ENCODE measurements at regions not wholly inside any gene's neighbourhood (a gene's known extent, or its start where the extent isn't known, plus 50 kb on each side); places are given as distances from the start of the nearest gene placed in this dataset.

DNA sequence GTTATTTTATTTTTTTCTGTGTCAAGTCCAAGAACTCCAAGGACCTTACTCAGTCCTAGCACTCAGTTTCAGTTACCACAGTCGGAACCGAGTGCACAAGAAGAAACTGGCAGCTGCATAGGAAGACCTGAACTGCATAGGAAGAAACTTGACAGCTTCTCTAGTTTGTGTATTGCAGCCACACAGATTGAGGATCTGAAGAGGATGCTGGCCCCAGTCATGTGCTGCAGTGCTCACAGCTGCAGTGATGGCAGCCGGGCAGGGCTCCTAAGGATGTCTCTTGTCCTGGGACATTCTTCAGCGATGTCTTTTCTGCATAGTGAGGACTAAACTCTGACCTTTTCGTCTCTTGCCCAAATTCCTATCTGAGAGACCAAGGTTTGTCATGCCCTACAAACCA lies 261.2 kb downstream of the STIM2 start:
- no peak for DNase-seq (ENCODE audit: low read depth)

DNA sequence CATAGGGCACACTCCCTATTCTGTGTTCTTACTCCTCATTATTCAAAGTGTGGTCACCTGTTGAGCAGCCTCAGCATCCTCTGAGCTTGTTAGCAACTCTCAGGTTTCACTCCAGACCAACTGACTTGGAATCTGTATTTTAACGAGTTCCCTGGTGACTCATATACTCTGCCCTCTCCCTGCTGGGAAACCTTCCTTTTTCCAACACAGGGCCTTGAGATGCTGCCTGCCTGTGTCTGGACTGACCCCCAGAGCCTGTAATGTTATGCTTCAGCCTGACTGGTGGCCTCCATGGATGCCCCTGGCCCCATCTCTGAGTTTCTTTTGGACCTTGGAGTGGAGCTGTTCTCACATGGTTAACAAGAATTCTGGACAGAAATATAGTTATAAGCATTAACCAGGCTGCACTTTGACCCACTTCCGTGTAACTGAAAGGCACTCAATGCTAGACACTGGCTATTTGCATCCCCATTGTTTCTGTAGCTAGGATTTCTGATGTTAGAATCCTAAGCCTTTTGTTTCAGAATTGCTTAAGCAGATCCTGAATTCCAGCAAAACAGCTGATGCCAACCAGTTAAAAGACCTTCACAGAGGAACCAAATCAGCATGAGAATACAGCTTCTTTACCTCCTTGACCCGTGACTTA lies 262.6 kb downstream of the STIM2 start:
- DNase-seq (ENCODE audit: low read depth): peak; percentile 12

DNA sequence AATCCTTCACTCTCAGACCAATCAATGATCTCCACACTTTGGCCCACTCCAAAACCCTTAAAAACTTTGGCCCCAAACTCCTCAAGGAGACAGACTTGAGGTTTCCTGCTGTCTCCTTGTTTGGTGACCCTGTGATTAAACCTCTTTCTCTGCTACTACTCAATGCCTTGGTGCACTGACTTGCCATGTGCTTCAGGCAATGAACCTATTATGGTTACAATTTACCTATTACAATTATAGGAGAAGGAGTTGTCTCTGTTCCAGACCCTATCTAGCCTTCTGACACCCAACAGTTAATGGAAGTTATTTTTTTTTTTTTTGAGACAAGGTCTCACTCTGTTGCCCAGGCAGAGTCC lies 263.1 kb downstream of the STIM2 start:
- no peak for DNase-seq (ENCODE audit: low read depth)

GRCh38 chr4:27126895-27127294 lies 266.3 kb downstream of the STIM2 start:
- DNase-seq (ENCODE audit: low read depth): peak; percentile 3

DNA sequence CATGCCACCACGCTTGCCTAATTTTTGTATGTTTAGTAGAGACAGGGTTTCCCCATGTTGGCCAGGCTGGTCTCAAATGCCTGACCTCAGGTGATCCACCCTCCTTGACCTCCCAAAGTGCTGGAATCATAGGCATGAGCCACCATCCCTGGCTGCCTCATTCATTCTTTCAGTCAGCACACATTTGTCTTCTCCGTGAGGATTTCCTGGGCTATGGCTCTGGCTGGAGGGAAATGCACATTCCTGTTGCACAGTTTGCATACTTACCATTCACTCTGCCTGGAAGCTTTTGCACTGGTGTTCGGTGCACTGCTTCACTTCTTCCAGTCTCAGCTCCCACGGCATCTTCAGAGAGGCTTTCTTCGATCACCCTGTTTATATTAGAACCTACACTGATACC lies 267.8 kb downstream of the STIM2 start:
- DNase-seq (ENCODE audit: low read depth): no peak

DNA sequence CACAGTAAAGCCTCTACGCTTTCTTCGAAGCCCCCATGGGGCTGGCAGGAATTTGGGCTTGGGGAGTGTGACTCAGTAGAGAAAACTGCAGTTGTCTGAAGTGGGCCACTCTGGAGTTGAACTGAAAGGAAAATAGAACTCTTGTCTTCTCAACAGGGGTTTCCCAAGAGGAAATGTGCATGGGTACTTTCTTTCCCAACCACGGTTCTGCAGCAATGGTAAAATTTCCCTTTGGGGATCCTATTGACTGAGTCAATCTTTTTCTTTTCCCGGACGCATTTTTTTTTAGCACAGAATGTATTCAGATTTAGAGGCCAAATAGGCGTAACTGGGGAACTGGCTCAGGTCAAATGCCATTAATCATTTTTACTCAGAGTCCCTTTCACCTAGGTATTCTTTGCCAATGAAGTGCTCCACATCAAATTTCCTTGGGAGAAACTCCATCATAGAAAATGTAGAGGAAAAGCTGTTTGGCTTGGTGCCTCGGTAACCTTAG lies 269.3 kb downstream of the STIM2 start:
- no peak for DNase-seq (ENCODE audit: low read depth)

DNA sequence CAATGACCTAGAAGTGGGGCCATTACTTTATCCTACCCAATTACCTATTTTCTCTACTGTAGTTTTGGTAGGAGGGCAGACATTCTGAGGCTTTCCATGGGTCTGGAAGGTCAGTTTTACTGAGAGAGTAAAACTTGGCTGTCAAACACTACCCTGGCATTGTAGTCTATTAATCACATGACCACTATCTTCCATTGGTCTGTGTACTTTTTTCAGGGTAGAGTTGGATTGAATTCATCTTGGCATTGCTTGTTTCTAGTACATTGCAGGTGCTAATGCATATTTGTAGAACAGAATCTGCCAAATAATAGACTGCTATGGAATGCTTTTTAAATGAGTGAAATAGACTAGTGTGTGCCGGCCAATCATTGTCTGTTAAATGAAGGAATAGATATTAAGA lies 271.9 kb downstream of the STIM2 start:
- DNase-seq (ENCODE audit: low read depth): no peak

- DNase-seq (ENCODE audit: low read depth): no peak
Measured at GRCh38 chr4:27140486-27140885, 279.8 kb downstream of the STIM2 start.

GRCh38 chr4:27141530-27141929 lies 280.9 kb downstream of the STIM2 start:
- DNase-seq (ENCODE audit: low read depth): no peak

DNA sequence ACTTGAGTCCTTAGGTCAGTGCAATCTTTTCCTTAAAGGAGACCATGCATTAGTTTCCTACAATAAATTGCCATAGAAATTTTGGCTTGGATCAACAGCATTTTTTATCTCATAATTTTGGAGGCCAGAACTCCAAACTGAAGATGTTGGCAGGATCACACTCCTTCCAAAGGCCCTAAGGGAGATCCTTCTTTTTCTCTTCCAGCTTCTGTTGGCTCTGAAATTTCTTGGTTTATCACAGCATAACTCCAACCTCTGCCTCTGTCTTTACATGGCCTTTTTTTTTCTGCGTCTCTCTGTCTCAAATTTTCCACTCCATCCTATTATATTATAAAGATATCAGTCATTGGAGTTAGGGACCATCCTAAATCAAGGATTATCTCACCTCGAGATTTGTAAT lies 282.2 kb downstream of the STIM2 start:
- no peak for DNase-seq (ENCODE audit: low read depth)

- no peak for DNase-seq (ENCODE audit: low read depth)
Measured at GRCh38 chr4:27145597-27145996, 285.0 kb downstream of the STIM2 start.

DNA sequence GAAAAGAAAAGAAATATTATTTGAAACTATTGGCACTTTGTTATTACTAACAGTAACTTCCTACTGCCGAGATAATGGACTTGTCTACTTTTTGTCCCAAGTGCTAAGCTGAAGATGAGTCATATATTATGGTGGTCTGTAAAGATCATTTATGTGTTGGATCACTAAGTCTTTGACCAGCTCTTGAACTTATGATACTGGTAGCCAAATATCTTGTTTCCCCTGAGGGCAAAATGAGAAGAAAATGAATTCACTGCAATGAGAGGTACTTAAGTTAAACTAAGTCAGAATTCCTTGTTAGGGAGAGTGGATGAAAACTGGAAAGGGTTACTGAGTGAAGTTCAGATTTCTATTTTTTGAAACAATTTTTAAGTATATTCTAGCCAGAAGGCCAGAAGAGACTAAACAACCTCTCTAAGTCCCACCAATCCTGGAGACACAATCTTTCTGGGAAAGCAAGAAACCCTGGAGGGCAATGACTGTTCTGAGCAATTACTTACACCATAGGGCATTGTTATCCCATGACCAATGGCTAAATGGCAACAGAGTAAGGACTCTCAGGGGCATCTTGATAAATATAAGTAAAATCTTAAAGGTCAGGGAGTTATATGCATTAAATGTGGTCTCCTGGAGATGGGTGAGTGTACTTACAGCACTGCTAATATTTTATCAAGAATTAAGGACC lies 287.7 kb downstream of the STIM2 start:
- DNase-seq (ENCODE audit: low read depth): peak; percentile 55

DNA sequence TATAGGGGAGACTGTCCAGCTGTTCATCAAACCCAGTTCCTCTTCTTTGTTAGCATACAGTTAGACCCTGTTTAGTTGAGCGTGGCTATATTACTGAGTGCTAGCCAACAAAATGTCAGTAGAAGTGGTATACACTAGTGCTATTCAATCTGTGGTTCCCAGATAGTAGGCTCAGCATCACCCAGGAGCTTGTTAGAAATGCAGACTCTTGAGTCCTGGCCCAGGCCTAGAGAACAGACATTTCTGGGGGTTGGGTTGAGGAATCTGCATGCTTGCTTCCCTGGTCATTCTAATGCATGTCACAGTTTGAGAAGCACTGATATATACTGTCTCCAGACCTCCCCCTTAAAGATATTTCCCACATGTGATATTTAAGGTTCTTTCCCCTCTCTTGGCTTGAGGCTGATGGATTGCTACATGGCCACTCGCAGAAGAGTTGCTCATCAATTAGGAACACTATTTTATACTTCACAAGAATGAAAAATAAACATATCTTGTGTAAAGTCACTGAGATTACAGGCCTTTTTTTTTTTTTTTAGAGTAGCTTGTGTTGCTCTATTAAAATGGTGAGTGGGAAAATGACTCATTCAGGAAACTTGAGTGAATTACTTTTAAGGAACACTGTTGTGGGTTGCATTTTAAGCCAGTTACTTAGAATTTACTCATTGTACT lies 289.0 kb downstream of the STIM2 start:
- peak; percentile 41 for DNase-seq (ENCODE audit: low read depth)

GRCh38 chr4:27152703-27153102 lies 292.1 kb downstream of the STIM2 start:
- no peak for DNase-seq (ENCODE audit: low read depth)

GRCh38 chr4:27154706-27155105 lies 294.1 kb downstream of the STIM2 start:
- DNase-seq (ENCODE audit: low read depth): peak; percentile 76

- no peak for DNase-seq (ENCODE audit: low read depth)
Measured at GRCh38 chr4:27161191-27161590, 300.6 kb downstream of the STIM2 start.

DNA sequence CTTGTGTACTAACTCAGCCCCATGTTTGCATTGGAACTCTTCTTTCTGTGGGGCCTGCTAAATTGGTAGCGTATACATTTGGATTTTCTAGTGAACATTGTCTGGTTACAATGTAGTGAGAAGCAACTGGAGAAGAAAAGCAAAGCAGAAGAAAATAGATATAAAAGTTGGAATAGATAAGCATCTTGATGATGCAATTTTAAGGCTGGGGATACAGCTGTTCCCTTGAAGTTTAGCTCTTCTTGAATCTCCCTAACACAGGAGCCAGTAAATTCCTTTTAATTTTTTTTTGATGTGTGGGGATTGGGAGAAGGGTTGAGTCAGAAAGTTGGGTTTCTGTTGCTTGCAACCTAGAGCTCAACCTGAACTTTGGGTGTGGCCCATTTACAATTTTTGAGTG lies 308.1 kb downstream of the STIM2 start:
- no peak for DNase-seq (ENCODE audit: low read depth)

GRCh38 chr4:27173280-27173679 lies 312.6 kb downstream of the STIM2 start:
- DNase-seq (ENCODE audit: low read depth): no peak

DNA sequence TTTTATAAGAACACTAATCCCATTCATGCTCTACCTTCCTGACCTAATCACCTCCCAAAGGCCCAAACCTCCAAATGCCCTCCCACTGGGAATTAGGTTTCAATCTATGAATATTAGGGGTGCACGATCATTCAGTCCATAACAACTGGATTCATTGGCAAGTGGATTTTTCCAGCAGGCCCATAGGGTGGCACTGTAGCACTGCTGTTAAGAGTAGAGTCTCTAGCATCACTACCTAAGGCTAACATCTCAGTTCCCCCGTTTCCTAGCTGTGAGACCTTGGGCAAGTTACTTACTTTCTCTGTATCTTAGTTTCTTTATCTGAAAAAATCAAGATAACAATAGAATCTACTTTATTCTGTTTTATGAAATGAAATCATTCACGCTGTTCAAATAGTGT lies 315.8 kb downstream of the STIM2 start:
- DNase-seq (ENCODE audit: low read depth): peak; percentile 21

- no peak for DNase-seq (ENCODE audit: low read depth)
Measured at GRCh38 chr4:27176881-27177280, 316.2 kb downstream of the STIM2 start.

- no peak for DNase-seq (ENCODE audit: low read depth)
Measured at GRCh38 chr4:27178061-27178460, 317.4 kb downstream of the STIM2 start.

- no peak for DNase-seq (ENCODE audit: low read depth)
Measured at GRCh38 chr4:27181693-27182092, 321.1 kb downstream of the STIM2 start.

DNA sequence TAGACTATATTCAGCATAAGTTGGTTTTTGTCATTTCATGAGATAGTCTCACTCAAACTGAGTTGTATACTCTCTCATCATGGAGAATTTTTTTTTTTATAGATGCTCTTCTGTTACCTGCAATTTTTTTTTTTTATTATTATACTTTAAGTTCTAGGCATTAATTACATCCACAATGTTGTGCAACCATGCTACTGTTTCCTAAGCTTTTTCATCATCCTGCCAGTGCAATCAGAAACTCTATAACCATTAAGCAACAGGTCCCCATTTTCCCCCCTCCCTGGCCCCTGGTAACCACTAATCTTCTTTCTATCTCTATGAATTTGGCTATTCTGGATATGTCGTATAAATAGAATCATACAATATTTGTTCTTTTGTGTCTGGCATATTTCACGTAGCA lies 321.6 kb downstream of the STIM2 start:
- no peak for DNase-seq (ENCODE audit: low read depth)
